Epithelial cell of prostate (primary cell): ENCODE measurements at regions not wholly inside any gene's neighbourhood (a gene's known extent, or its start where the extent isn't known, plus 50 kb on each side); places are given as distances from the start of the nearest gene placed in this dataset.
A peak's percentile ranks its signal among the peaks of the same experiment; 100 is the strongest.
"Not testable (repeated sequence)": the region's sequence is repeated elsewhere in the genome, so short reads cannot be mapped to it uniquely, and the experiment has no call there.

Experiments used
- DNase-seq: peaks from one replicate; pipeline ENCODE4 v3.0.0-alpha.2; 2011; ENCODE audit warnings: low read depth, low spot score
- H3K27ac ChIP-seq: fragments of 450-650 bp; 2 replicates; pipeline ENCODE4 v1.5.1; 2017; ENCODE audit warnings: mild to moderate bottlenecking

- no peak overlapping the region for H3K27ac ChIP-seq
- no peak for DNase-seq
These were observed 456.5 kb downstream of the OMA1 start for GRCh38 chr1:58089898-58090534.

- DNase-seq = no peak
- no peak overlapping the region for H3K27ac ChIP-seq
These were observed 462.3 kb downstream of the OMA1 start for GRCh38 chr1:58084266-58084665.

GRCh38 chr1:58082596-58082995, 463.9 kb downstream of the OMA1 start:
- no peak for DNase-seq
- no peak overlapping the region for H3K27ac ChIP-seq

- H3K27ac ChIP-seq = no peak overlapping the region
- DNase-seq = no peak
These were observed 470.3 kb downstream of the OMA1 start for GRCh38 chr1:58076258-58076657.

- H3K27ac ChIP-seq = no peak overlapping the region
- DNase-seq = no peak
These were observed 471.3 kb downstream of the OMA1 start for GRCh38 chr1:58075188-58075578.

GRCh38 chr1:58072450-58072849, 474.1 kb downstream of the OMA1 start:
- DNase-seq = no peak
- H3K27ac ChIP-seq = no peak overlapping the region

GRCh38 chr1:58067082-58067481, 479.4 kb downstream of the OMA1 start:
- no peak for DNase-seq
- no peak overlapping the region for H3K27ac ChIP-seq

- no peak overlapping the region for H3K27ac ChIP-seq
- no peak for DNase-seq
These were observed 481.0 kb downstream of the OMA1 start for GRCh38 chr1:58065520-58065919.

GRCh38 chr1:58064166-58064565, 482.4 kb downstream of the OMA1 start:
- H3K27ac ChIP-seq = no peak overlapping the region
- no peak for DNase-seq

GRCh38 chr1:58063095-58063494, 483.4 kb downstream of the OMA1 start:
- H3K27ac ChIP-seq = no peak overlapping the region
- no peak for DNase-seq

GRCh38 chr1:58062635-58063034, 483.9 kb downstream of the OMA1 start:
- no peak overlapping the region for H3K27ac ChIP-seq

GRCh38 chr1:58060559-58061170, 485.9 kb downstream of the OMA1 start:
- no peak overlapping the region for H3K27ac ChIP-seq
- no peak for DNase-seq

More at GRCh38 chr1:58062635-58063034, 483.9 kb downstream of the OMA1 start:
- DNase-seq = peak; percentile 36

- DNase-seq = no peak
These were observed 486.7 kb downstream of the OMA1 start for GRCh38 chr1:58059789-58060188.

GRCh38 chr1:58058323-58058722, 488.2 kb downstream of the OMA1 start:
- H3K27ac ChIP-seq = no peak overlapping the region
- DNase-seq = no peak

More at GRCh38 chr1:58059789-58060188, 486.7 kb downstream of the OMA1 start:
- no peak overlapping the region for H3K27ac ChIP-seq

- DNase-seq = no peak
- H3K27ac ChIP-seq = no peak overlapping the region
These were observed 488.7 kb downstream of the OMA1 start for GRCh38 chr1:58057826-58058225.

GRCh38 chr1:58051187-58051586, 495.3 kb downstream of the OMA1 start:
- DNase-seq, H3K27ac ChIP-seq: not testable (repeated sequence)

- no peak overlapping the region for H3K27ac ChIP-seq
- DNase-seq = no peak
These were observed 499.2 kb downstream of the OMA1 start for GRCh38 chr1:58047265-58047858.

- DNase-seq = no peak
- no peak overlapping the region for H3K27ac ChIP-seq
These were observed 501.3 kb downstream of the OMA1 start for GRCh38 chr1:58045094-58045705.

- peak; percentile 40 for DNase-seq
- no peak overlapping the region for H3K27ac ChIP-seq
These were observed 504.9 kb downstream of the OMA1 start for GRCh38 chr1:58041621-58042020.

GRCh38 chr1:58038574-58038973, 508.0 kb downstream of the OMA1 start:
- no peak for DNase-seq
- no peak overlapping the region for H3K27ac ChIP-seq

GRCh38 chr1:58035523-58035922, 511.0 kb downstream of the OMA1 start:
- DNase-seq = no peak
- no peak overlapping the region for H3K27ac ChIP-seq
